ENCODE measurements at regions not wholly inside any gene's neighbourhood (a gene's known extent, or its start where the extent isn't known, plus 50 kb on each side); places are given as distances from the start of the nearest gene placed in this dataset.

DNA sequence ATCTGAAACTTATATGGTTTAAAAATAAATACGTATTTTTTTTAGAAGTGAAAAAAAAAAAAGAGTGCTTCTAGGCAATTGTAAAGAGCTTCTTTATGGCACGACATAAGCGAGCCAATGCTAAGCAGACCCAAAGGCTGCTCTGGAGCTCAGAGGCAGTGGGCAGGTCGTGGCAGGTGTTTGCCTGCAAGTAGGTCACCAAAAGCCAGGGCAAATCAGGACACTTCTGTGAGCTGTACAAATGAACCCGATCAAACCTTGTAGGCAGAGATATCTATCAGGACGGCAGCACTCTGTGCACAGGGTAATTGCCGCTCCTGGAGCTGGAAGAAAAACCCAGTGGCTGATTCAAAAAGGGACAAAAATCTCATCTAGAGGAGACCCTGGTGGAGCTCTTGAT, 75.9 kb downstream of the IRX2 start:
- no peak for FAIRE-seq
- CTCF ChIA-PET (ENCODE audit: partially characterized antibody), result interaction anchor here (0.8 to 1.0 kb wide), 2 partner anchors 11 kb away, joined by 5 to 6 read pairs; no protein-coding TSS in a partner anchor

More for the DNA sequence above, 75.9 kb downstream of the IRX2 start:
- Histone ChIP-seq H3K14ac (ENCODE audit: insufficient read length) (no peak overlapping the region), H3K9me3 (ENCODE audit: insufficient read depth in 2 of 2, low read depth in 1 of 2, low read length in 1 of 2) (peaks cover 3 to 6% of the 10 kb centered on the region in 2 experiments; a peak in 2 of 4 replicates), H3K18ac (ENCODE audit: extremely low read depth, low read length) (no peak overlapping the region), H3K9ac (replicated peaks in 1 of 4; ENCODE audit: extremely low read depth in 1 of 4, low read depth in 3 of 4, low read length in 3 of 4) (no peak overlapping the region), H3K4me3 (ENCODE audit: extremely low read depth in 1 of 4, insufficient read depth in 2 of 4, low read depth in 3 of 4, low read length in 4 of 4) (no peak overlapping the region), H3K4me2 (ENCODE audit: insufficient read depth in 1 of 2, low read depth in 2 of 2, low read length in 2 of 2) (no peak overlapping the region), H3K23ac (ENCODE audit: insufficient read length) (no peak overlapping the region), H2BK15ac (ENCODE audit: low read length) (no peak overlapping the region), H3K27ac (ENCODE audit: low read depth, low read length) (no peak overlapping the region), H2BK12ac (ENCODE audit: low read depth, low read length) (no peak overlapping the region), H3K27me3 (replicated peaks in 1 of 4; ENCODE audit: control insufficient read depth in 3 of 4, extremely low read depth in 1 of 4, insufficient read depth in 3 of 4, low read length in 3 of 4) (no peaks in the 10 kb centered on the region), H2BK120ac (replicated peaks; ENCODE audit: low read depth, low read length) (no peak overlapping the region), H4K20me1 (replicated peaks in 1 of 2; ENCODE audit: control insufficient read depth in 1 of 2, insufficient read depth in 2 of 2, low read length in 2 of 2) (peaks cover 0 to 2% of the 10 kb centered on the region in 2 experiments), H2AK5ac (ENCODE audit: low read depth, low read length) (no peak overlapping the region), H4K5ac (ENCODE audit: insufficient read length, low read depth, low read length) (no peak overlapping the region), H3K56ac (replicated peaks; ENCODE audit: insufficient read length, low read depth, low read length) (no peak overlapping the region), H3K79me1 (ENCODE audit: low read depth, low read length) (no peaks in the 10 kb centered on the region), H3K36me3 (ENCODE audit: control insufficient read depth in 2 of 4, insufficient read depth in 4 of 4, low read length in 3 of 4) (no peaks in the 10 kb centered on the region; a peak in 1 of 8 replicates), H3K4me1 (replicated peaks in 1 of 4; ENCODE audit: control insufficient read depth in 3 of 4, insufficient read depth in 4 of 4, low read length in 3 of 4) (peaks cover 0 to 5% (median 0%) of the 10 kb centered on the region in 4 experiments; a peak in 2 of 7 replicates), H3K79me2 (ENCODE audit: control insufficient read depth in 1 of 2, insufficient read depth in 2 of 2, low read length in 2 of 2) (no peaks in the 10 kb centered on the region), H4K91ac (replicated peaks; ENCODE audit: insufficient read length, low read length) (no peak overlapping the region), H2AFZ (ENCODE audit: low read length) (no peak overlapping the region), H2BK5ac (ENCODE audit: low read depth, low read length) (no peak overlapping the region), H3K4ac (replicated peaks; ENCODE audit: insufficient read length, low read depth, low read length) (no peak overlapping the region), H4K8ac (ENCODE audit: extremely low read depth, insufficient read depth, low read length) (no peak overlapping the region), H3K23me2 (ENCODE audit: low read depth, low read length) (no peaks in the 10 kb centered on the region), H2BK20ac (ENCODE audit: low read length) (no peak overlapping the region)
- no peak for DNase-seq (ENCODE audit: low read depth in 1 of 2, low spot score in 2 of 2)
- TF ChIP-seq SP2 (IDR thresholded peaks at IDR 0.05; ENCODE audit: low read length), result no peak
- no peak for TF ChIP-seq ZNF274 (IDR thresholded peaks at IDR 0.05; ENCODE audit: borderline replicate concordance, extremely low read depth, low read length)
- POLR2A ChIA-PET (ENCODE audit: partially characterized antibody), result no interaction called here
- WGBS, 2 experiments (ENCODE audit: extremely low coverage in 1 of 2, insufficient coverage in 1 of 2, insufficient read length in 1 of 2, insufficient replicate concordance in 2 of 2, low coverage in 1 of 2, low lambda C conversion rate in 2 of 2, missing lambda C conversion rate in 1 of 2), result 92 to 100% methylated on average over 1 to 7 of the region's 7 CpGs

All from H1 (cell line).